Left renal cortex interstitium (tissue), 4 donors: ENCODE measurements at regions not wholly inside any gene's neighbourhood (a gene's known extent, or its start where the extent isn't known, plus 50 kb on each side); places are given as distances from the start of the nearest gene placed in this dataset.

ENCODE experiments used
- DNase-seq, 4 donors: peaks; one replicate each; pipeline ENCODE4 v3.0.0-alpha.2; 2013; ENCODE audit warnings: low read depth in 4 of 4, low spot score in 2 of 4, missing footprints in 1 of 4

DNA sequence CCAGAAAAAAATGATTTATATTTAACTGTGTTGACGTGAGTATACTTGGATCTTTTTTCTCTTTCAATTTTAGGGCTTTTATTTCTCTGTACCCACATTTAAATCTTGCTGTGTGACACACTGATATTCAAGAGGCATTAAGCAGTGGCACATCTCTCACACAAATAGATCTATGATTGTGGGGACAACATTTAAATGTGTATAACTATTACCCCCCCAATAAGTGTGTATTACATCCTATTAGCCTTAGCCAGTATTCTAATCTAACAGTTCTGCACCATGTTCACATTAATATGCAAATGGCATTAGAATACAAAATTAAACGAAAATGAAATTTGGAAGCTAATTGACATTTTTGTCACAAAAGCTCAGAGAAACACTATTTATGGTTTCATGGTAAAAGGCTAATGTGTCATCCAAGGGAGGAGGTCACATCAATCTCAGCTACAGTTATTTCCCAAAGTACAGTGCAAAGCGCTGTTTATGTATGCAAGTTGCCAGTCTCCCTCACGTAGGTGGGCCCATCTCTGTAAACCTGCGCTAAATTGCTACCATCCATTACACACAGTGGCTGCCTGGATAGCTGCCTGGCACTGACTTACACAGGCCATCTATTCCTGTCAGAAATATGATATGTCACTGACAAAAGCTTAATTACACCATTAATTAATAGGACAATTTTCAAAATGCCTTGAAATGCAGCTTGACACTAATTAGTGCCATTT, 984.7 kb upstream of the PCDH9 start:
- no peak for DNase-seq

GRCh38 chr13:68199271-68199670, 969.1 kb upstream of the PCDH9 start:
- no peak for DNase-seq

DNA sequence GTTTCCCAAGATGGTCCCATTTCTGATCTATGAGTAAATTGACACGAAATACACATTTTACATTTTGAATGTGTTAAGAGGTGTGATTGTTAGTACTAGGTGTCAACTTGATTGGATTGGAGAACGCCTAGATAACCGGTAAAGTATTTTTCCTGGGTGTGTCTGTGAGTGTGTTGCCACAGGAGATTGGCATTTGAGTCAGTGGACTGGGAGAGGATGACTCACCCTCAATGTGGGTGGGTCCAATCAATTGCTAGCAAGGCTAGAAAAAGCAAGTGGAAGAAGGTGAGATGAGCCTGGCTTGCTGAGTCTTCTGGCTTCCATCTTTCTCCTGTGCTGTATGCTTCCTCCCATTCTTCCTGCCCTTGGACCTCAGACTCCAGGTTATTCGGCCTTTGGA, 960.7 kb upstream of the PCDH9 start:
- no peak for DNase-seq

GRCh38 chr13:68185444-68186141, 955.5 kb upstream of the PCDH9 start:
- DNase-seq, result no peak

DNA sequence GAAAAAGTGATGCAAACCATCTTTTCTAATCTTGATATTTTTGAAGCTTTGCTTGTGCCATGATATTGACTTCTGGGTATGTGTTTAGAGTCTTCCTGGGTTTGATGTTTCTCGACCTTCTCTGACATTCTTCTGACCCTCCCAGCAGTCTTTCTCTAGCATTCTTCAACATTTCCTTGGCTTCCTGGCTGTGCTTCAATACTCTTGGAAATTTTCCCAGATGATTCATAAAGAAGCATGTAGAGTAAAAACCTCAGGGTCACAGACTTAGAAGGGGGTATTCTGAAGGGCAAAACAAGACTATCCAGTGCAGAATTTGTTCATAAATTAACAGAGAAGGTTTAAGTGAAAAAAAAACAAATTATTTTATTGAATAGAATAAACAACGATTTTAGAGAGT, 946.3 kb upstream of the PCDH9 start:
- no peak for DNase-seq

DNA sequence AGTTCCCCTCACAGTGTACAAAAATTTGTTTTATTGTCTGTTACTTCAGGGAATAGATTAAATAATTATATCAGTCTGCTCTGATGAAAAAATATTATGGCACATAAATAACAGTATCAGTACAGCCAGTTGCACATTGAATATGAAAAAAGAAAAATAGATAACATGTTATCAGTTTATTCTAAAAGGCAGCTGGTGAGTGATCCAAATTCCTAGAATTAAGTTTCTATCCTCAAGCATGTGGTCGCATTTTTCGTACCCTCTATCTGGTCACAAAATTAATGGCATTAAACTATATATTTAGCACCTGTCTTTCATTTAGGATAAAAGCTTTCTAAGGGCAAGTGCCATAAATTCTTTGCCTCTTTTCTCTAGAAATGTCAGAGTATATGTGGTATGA, 944.8 kb upstream of the PCDH9 start:
- DNase-seq, result no peak

- no peak for DNase-seq
These were observed 943.0 kb upstream of the PCDH9 start for GRCh38 chr13:68173111-68173510.

GRCh38 chr13:68170961-68171360, 940.8 kb upstream of the PCDH9 start:
- DNase-seq, result no peak

GRCh38 chr13:68168448-68168847, 938.3 kb upstream of the PCDH9 start:
- DNase-seq, result no peak

- DNase-seq, result no peak
These were observed 930.3 kb upstream of the PCDH9 start for GRCh38 chr13:68160466-68160865.

GRCh38 chr13:68152414-68152813, 922.3 kb upstream of the PCDH9 start:
- DNase-seq, result no peak

DNA sequence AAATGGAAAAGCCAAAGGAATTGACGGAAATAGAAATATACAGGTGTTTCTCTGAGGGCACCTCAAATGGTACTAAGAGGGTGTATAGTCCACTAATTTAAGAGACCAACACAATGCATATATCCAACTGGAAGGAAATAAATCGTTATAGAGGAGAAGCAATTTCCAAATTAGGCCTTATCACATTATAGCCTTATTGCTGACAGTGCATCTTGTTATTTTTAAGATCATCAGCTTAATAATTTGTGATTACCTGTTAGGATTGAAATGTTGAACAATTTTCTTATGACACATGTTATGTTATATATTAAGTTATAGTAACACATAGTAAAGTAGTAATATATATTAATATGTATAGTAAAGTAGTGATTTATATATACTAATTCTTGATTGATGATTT, 915.7 kb upstream of the PCDH9 start:
- DNase-seq, result no peak

DNA sequence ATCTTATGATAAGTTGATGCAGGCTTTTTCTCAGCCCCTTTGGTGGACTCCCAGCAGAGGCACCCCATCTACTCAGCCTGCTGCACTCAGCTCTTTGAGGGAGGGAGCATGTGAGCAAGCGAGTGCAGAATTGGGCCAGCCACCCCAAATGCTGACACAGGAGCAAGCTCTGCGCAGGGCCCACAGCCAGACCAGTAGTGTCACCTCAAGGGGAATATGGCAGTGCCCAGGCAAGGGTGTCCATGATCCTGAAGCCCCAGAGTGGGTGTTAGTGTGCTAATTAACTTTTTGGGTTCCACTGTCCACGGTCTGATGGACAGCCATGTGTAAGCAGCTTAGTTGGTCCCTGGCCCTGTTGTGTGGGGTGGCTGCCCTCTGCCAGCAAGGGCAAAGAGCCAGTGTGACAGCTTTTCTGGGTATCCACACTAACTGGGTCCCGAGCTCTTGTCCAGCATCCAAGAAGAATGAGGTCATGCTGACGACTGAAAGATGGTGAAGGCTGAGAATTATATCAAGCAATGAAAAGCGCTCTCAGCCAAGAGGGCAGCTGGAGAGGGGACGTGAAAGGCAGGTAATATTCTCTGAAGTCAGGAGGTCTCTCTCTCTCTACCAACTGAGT, 898.3 kb upstream of the PCDH9 start:
- DNase-seq, result no peak

DNA sequence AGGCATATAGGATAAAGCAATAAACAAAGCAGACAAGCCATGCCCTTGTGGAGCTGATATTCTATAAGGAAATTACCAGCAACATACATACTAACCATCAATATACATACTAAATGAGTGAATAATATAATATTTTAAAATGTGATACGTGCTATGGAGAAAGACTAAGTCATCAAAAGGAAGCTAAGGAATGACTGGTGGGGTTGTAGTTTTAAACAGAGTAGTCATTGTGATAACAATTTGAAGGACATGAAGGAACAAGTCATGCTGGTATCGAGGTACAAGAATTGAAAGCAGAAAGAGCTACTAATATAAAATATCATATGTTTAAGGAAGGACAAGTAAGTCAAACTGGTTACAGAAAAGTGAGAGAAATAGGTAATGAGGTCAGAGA, 894.9 kb upstream of the PCDH9 start:
- no peak for DNase-seq

- DNase-seq, result no peak
These were observed 894.4 kb upstream of the PCDH9 start for GRCh38 chr13:68124437-68125086.

DNA sequence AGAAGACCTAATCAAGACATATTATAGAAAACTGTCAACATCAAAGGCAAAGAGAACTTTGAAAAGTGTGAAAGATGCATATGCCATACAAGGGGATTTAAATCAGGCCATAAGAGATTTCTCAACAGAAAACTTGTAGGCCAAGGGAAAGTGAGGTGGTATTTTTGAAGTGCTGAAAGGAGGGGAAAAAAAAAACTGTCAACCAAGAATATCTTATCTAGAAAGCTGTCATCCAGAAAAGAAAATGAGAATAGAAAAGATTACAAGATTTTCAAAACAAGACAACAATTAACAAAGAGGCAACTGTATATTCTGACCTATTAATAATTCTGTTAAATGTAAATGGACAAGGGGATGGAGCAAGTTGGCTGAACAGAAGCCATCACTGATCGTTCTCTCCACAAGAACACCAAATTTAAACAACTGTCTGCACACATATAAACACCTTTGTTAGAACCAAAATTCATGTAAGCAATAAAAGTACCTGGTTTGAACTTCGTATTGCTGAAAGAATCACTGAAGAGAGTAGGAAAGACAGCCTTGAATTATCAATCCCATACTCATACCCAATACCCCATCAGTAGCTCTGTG, 880.1 kb upstream of the PCDH9 start:
- DNase-seq, result no peak

GRCh38 chr13:68107667-68108066, 877.5 kb upstream of the PCDH9 start:
- no peak for DNase-seq

DNA sequence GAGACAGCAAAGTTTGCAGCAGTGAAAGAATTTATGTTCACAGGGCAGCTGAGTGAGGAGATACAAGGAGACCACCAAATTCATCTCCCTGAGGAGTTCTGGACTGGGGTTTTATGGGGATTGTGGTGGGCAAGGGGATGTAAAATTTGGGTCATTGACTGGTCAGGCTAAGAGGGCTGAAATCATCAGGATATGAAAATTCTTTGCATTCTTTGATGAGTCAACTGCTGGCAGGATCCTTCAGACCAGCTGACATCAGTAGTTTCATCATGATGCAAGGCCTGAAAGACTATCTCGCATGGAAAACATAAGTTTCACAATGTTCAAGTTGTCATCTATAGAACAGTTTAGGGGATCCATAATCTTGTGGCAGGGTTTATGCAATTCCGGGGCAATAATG, 869.5 kb upstream of the PCDH9 start:
- DNase-seq, result no peak

DNA sequence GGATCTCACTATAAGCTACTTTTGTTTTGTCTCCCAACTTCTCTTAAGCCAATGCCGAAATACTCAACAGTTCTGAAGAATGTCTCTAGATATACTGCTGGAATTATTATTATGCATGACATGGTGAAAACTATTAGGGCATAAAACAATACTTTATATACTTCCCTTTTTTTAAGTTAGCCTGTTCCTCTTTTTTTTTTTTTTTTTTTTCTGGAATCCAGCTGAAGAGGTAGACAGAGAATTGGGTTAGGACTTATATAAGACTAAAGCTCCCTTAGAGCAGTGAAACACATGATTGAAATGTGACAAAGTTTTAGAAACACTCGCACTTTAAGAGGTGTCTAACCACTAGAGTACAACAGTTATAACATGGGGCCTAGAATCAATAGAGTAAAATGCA, 850.9 kb upstream of the PCDH9 start:
- no peak for DNase-seq

DNA sequence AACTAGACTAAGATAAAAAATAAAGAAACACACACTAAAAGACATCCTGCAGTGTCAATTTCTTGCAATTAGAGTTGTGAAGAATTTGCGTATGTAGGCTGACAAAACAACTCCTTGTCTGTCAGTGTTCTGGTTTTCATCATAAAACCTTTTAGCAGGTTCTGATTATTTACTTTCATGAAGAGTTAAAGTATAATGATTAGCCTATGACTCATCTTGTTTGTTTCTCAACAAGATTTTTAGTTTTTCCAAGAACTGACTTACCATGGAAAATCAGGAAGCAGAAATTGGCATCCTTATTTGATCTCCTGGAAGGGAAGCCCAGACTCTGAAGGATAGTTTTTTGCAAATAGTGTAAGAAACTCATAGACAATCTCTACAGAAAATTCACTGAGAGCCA, 848.7 kb upstream of the PCDH9 start:
- DNase-seq, result no peak

DNA sequence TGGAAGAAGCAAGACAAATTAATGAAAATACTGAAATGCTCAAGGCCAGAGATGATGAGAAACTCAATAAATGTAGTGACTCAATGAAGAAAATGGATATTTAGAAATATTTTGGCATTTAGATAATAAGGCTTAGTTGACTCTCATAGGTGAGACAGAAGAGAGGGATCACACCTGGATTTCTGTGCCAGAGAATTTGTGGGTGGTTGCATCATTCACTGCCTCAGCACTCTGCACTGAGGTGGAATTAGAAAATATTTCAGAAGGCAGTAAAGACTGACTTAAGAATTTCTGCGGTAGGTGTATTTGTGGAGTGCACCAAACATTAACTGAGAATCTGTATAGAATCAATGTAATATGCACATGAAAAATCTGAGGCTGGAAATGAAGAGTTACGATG, 848.3 kb upstream of the PCDH9 start:
- no peak for DNase-seq
